Panc1 (cell line): ENCODE measurements at regions not wholly inside any gene's neighbourhood (a gene's known extent, or its start where the extent isn't known, plus 50 kb on each side); places are given as distances from the start of the nearest gene placed in this dataset.

ENCODE experiments used
- POLR2AphosphoS5 ChIP-seq: IDR thresholded peaks from 2 replicates; pipeline ENCODE4 v1.6.1; 2012; ENCODE audit warnings: mild to moderate bottlenecking, low read depth, low read length, moderate library complexity
- TCF7L2 ChIP-seq: IDR thresholded peaks from 2 replicates; pipeline ENCODE4 v1.6.1; 2011; ENCODE audit warnings: mild to moderate bottlenecking, low read depth, low read length, inconsistent platforms
- TF ChIP-seq, protein P1 (sequence below): fragments of 450-650 bp; IDR thresholded peaks from 2 replicates; pipeline ENCODE4 v1.5.1; 2017; ENCODE audit warnings: mild to moderate bottlenecking
- TF ChIP-seq, protein P2 (sequence below), 2 experiments: IDR thresholded peaks; 2 replicates each; pipeline ENCODE4 v1.6.1; 2011 to 2012; ENCODE audit warnings: low read depth in 2 of 2, control low read depth in 1 of 2, low read length in 1 of 2, mild to moderate bottlenecking in 1 of 2, moderate library complexity in 1 of 2; ENCODE audit not compliant: insufficient read depth in 1 of 2

DNA sequence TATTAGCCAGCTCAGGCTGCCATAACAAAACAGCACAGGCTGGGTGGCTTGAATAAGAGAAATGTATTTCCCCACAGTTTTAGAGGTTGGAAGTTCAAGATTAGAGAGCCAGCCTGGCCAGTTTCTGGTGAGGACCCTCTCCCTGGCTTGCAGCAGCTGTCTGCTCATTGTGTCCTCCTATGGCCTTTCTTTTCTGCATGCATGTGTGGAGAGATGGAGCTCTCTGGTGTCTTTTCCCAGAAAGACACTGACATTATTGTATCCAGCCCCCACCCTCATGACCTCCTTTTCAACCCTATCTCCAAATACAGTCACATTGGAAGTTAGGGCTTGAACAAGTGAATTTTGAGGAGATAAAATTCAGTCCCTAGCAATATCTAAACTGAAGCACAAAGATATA lies 263.8 kb upstream of the PABPC4L start:
- TF ChIP-seq, protein P1, sequence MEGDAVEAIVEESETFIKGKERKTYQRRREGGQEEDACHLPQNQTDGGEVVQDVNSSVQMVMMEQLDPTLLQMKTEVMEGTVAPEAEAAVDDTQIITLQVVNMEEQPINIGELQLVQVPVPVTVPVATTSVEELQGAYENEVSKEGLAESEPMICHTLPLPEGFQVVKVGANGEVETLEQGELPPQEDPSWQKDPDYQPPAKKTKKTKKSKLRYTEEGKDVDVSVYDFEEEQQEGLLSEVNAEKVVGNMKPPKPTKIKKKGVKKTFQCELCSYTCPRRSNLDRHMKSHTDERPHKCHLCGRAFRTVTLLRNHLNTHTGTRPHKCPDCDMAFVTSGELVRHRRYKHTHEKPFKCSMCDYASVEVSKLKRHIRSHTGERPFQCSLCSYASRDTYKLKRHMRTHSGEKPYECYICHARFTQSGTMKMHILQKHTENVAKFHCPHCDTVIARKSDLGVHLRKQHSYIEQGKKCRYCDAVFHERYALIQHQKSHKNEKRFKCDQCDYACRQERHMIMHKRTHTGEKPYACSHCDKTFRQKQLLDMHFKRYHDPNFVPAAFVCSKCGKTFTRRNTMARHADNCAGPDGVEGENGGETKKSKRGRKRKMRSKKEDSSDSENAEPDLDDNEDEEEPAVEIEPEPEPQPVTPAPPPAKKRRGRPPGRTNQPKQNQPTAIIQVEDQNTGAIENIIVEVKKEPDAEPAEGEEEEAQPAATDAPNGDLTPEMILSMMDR = no peak
- no peak for TF ChIP-seq POLR2AphosphoS5
- no peak for TF ChIP-seq TCF7L2
- TF ChIP-seq, protein P2, sequence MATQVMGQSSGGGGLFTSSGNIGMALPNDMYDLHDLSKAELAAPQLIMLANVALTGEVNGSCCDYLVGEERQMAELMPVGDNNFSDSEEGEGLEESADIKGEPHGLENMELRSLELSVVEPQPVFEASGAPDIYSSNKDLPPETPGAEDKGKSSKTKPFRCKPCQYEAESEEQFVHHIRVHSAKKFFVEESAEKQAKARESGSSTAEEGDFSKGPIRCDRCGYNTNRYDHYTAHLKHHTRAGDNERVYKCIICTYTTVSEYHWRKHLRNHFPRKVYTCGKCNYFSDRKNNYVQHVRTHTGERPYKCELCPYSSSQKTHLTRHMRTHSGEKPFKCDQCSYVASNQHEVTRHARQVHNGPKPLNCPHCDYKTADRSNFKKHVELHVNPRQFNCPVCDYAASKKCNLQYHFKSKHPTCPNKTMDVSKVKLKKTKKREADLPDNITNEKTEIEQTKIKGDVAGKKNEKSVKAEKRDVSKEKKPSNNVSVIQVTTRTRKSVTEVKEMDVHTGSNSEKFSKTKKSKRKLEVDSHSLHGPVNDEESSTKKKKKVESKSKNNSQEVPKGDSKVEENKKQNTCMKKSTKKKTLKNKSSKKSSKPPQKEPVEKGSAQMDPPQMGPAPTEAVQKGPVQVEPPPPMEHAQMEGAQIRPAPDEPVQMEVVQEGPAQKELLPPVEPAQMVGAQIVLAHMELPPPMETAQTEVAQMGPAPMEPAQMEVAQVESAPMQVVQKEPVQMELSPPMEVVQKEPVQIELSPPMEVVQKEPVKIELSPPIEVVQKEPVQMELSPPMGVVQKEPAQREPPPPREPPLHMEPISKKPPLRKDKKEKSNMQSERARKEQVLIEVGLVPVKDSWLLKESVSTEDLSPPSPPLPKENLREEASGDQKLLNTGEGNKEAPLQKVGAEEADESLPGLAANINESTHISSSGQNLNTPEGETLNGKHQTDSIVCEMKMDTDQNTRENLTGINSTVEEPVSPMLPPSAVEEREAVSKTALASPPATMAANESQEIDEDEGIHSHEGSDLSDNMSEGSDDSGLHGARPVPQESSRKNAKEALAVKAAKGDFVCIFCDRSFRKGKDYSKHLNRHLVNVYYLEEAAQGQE (IDR thresholded peaks at IDR 0.05; ENCODE audit: insufficient read depth in 1 of 2, low read depth in 2 of 2, low read length in 1 of 2) = no peak
